IMR-90 (cell line): ENCODE measurements at regions not wholly inside any gene's neighbourhood (a gene's known extent, or its start where the extent isn't known, plus 50 kb on each side); places are given as distances from the start of the nearest gene placed in this dataset.

Experiments
- ATAC-seq: fragments of 200-7000 bp; cut with Tn5 transposase; 2 replicates; pipeline ENCODE4 v1.9.1; 2020; ENCODE audit warnings: low read depth, mild to moderate bottlenecking, moderate library complexity
- BruUV-seq: library from RNA; stranded (reverse); fragments of 400-500 nt; replicated peaks from 2 replicates; lab custom pipeline; 2021; lab: Mats Ljungman, UMichigan
- CTCF ChIA-PET: fragments of 300-600 bp; formaldehyde crosslinking; extraction: SDS; loops from one replicate; lab custom pipeline; 2021; ENCODE audit warnings: antibody characterized with exemption; lab: Yijun Ruan, JAX
- POLR2A ChIA-PET: fragments of 300-600 bp; sonication (Branson Sonifier 250); formaldehyde crosslinking; loops from one replicate; lab custom pipeline; 2022; ENCODE audit warnings: antibody characterized with exemption; ENCODE audit not compliant: unreplicated experiment; lab: Charles Lee
- DNase-seq: peaks from one replicate; pipeline ENCODE4 v3.0.0; 2013
- H2AFZ ChIP-seq: replicated peaks from 2 replicates; pipeline ENCODE3; 2013; ENCODE audit warnings: low read length, mild to moderate bottlenecking; ENCODE audit not compliant: poor library complexity
- H2AK5ac ChIP-seq: 2 replicates; pipeline ENCODE4 v1.6.1; 2013; ENCODE audit warnings: low read depth, low read length, inconsistent platforms
- H2AK9ac ChIP-seq: replicated peaks from 2 replicates; pipeline ENCODE3; 2013; ENCODE audit warnings: mild to moderate bottlenecking, low read depth, low read length, moderate library complexity; ENCODE audit not compliant: poor library complexity
- H2BK120ac ChIP-seq: 2 replicates; pipeline ENCODE4 v1.6.1; 2013; ENCODE audit warnings: low read depth, low read length, inconsistent platforms
- H2BK15ac ChIP-seq: 3 replicates; pipeline ENCODE4 v1.6.1; 2013; ENCODE audit warnings: low read depth, low read length, inconsistent platforms
- H2BK20ac ChIP-seq: 2 replicates; pipeline ENCODE4 v1.6.1; 2013; ENCODE audit warnings: low read depth, mild to moderate bottlenecking, inconsistent platforms, low read length, moderate library complexity
- H2BK5ac ChIP-seq: 2 replicates; pipeline ENCODE4 v1.6.1; 2013; ENCODE audit warnings: mild to moderate bottlenecking, low read depth, low read length, inconsistent platforms; ENCODE audit not compliant: poor library complexity, severe bottlenecking
- H3K14ac ChIP-seq: replicated peaks from 2 replicates; pipeline ENCODE4 v1.6.1; 2013; ENCODE audit warnings: low read depth, low read length, inconsistent platforms
- H3K18ac ChIP-seq: 2 replicates; pipeline ENCODE4 v1.6.1; 2013; ENCODE audit warnings: low read depth, low read length, control low read depth
- H3K23ac ChIP-seq: 2 replicates; pipeline ENCODE4 v1.6.1; 2013; ENCODE audit warnings: low read depth, low read length, inconsistent platforms
- H3K27ac ChIP-seq: 2 replicates; pipeline ENCODE4 v1.5.1; 2013; ENCODE audit warnings: mild to moderate bottlenecking, control low read depth, low read length; ENCODE audit not compliant: insufficient read depth
- H3K27me3 ChIP-seq: 2 replicates; pipeline ENCODE4 v1.6.1; 2013; ENCODE audit warnings: low read length; ENCODE audit not compliant: control insufficient read depth, insufficient read depth
- H3K36me3 ChIP-seq: 2 replicates; pipeline ENCODE4 v1.6.1; 2013; ENCODE audit warnings: low read length, mixed read lengths; ENCODE audit not compliant: control insufficient read depth, insufficient read depth
- H3K4ac ChIP-seq: 2 replicates; pipeline ENCODE4 v1.6.1; 2013; ENCODE audit warnings: low read depth, low read length, inconsistent platforms
- H3K4me1 ChIP-seq: 2 replicates; pipeline ENCODE4 v1.6.1; 2013; ENCODE audit warnings: low read length, mixed read lengths; ENCODE audit not compliant: control insufficient read depth, insufficient read depth
- H3K4me2 ChIP-seq: 2 replicates; pipeline ENCODE4 v1.6.1; 2013; ENCODE audit warnings: low read depth, mild to moderate bottlenecking, control low read depth, low read length, moderate library complexity
- H3K4me3 ChIP-seq: 2 replicates; pipeline ENCODE4 v1.5.1; 2013; ENCODE audit warnings: low read depth, mild to moderate bottlenecking, control low read depth, low read length, moderate library complexity; ENCODE audit not compliant: insufficient read depth
- H3K56ac ChIP-seq: 2 replicates; pipeline ENCODE4 v1.6.1; 2013; ENCODE audit warnings: low read length, inconsistent platforms; ENCODE audit not compliant: insufficient read depth; ENCODE audit errors: extremely low read depth
- H3K79me1 ChIP-seq, 2 experiments: 2 replicates each; pipeline ENCODE4 v1.6.1; 2013; ENCODE audit warnings: low read length in 2 of 2, inconsistent platforms in 1 of 2, low read depth in 1 of 2
- H3K9ac ChIP-seq: 2 replicates; pipeline ENCODE4 v1.6.1; 2013; ENCODE audit warnings: low read depth, low read length, control low read depth
- H3K9me1 ChIP-seq: 2 replicates; pipeline ENCODE4 v1.6.1; 2013; ENCODE audit warnings: low read length, inconsistent platforms; ENCODE audit not compliant: insufficient read depth
- H3K9me3 ChIP-seq: 2 replicates; pipeline ENCODE4 v1.6.1; 2013; ENCODE audit warnings: low read length; ENCODE audit not compliant: control insufficient read depth, insufficient read depth
- H4K20me1 ChIP-seq: 2 replicates; pipeline ENCODE4 v1.6.1; 2013; ENCODE audit warnings: low read length, inconsistent platforms; ENCODE audit not compliant: insufficient read depth
- H4K5ac ChIP-seq: 2 replicates; pipeline ENCODE4 v1.6.1; 2013; ENCODE audit warnings: mild to moderate bottlenecking, low read depth, low read length, control low read depth
- H4K8ac ChIP-seq, 2 experiments: 2 replicates each; pipeline ENCODE4 v1.6.1; 2013; ENCODE audit warnings: low read depth in 2 of 2, low read length in 2 of 2, control low read depth in 1 of 2, inconsistent platforms in 1 of 2
- H4K91ac ChIP-seq: 2 replicates; pipeline ENCODE4 v1.6.1; 2013; ENCODE audit warnings: low read depth, low read length, inconsistent platforms; ENCODE audit not compliant: insufficient read depth
- BHLHE40 ChIP-seq: fragments of 150-350 bp; IDR thresholded peaks from 2 replicates; pipeline ENCODE4 v1.6.1; 2016; ENCODE audit warnings: mild to moderate bottlenecking, low read depth, low read length
- CEBPB ChIP-seq: IDR thresholded peaks from 2 replicates; pipeline ENCODE4 v1.6.1; 2012; ENCODE audit warnings: low read depth, low read length, improper control_type of control experiment
- CHD1 ChIP-seq: IDR thresholded peaks from 2 replicates; pipeline ENCODE4 v1.6.1; 2012; ENCODE audit warnings: low read depth, low read length, improper control_type of control experiment
- ELK1 ChIP-seq: fragments of 150-350 bp; IDR thresholded peaks from 2 replicates; pipeline ENCODE4 v1.6.1; 2016; ENCODE audit warnings: low read depth, mild to moderate bottlenecking, low read length, moderate library complexity, borderline replicate concordance
- FOS ChIP-seq: fragments of 150-350 bp; IDR thresholded peaks from 2 replicates; pipeline ENCODE4 v1.6.1; 2016; ENCODE audit warnings: low read depth, low read length
- MAFK ChIP-seq: IDR thresholded peaks from 2 replicates; pipeline ENCODE4 v1.6.1; 2012; ENCODE audit warnings: low read depth, low read length, improper control_type of control experiment
- MAZ ChIP-seq: IDR thresholded peaks from 2 replicates; pipeline ENCODE4 v1.6.1; 2012; ENCODE audit warnings: low read depth, mild to moderate bottlenecking, low read length, improper control_type of control experiment, moderate library complexity, borderline replicate concordance
- MXI1 ChIP-seq: IDR thresholded peaks from 2 replicates; pipeline ENCODE4 v1.6.1; 2012; ENCODE audit warnings: low read depth, mild to moderate bottlenecking, low read length, moderate library complexity, borderline replicate concordance
- NFE2L2 ChIP-seq: fragments of 150-350 bp; IDR thresholded peaks from 2 replicates; pipeline ENCODE4 v1.6.1; 2016; ENCODE audit warnings: low read depth, mild to moderate bottlenecking, low read length
- POLR2A ChIP-seq: IDR thresholded peaks from 2 replicates; pipeline ENCODE4 v1.6.1; 2012; ENCODE audit warnings: mild to moderate bottlenecking, low read depth, low read length
- RAD21 ChIP-seq: IDR thresholded peaks from 2 replicates; pipeline ENCODE4 v1.6.1; 2012; ENCODE audit warnings: low read length, improper control_type of control experiment
- RCOR1 ChIP-seq: IDR thresholded peaks from 2 replicates; pipeline ENCODE4 v1.6.1; 2012; ENCODE audit warnings: mild to moderate bottlenecking, low read length, improper control_type of control experiment; ENCODE audit not compliant: insufficient replicate concordance
- RFX5 ChIP-seq: IDR thresholded peaks from 2 replicates; pipeline ENCODE4 v1.8.0; 2012; ENCODE audit warnings: low read depth, mild to moderate bottlenecking, low read length, moderate library complexity
- SMC3 ChIP-seq: fragments of 150-350 bp; IDR thresholded peaks from 2 replicates; pipeline ENCODE4 v1.6.1; 2016; ENCODE audit warnings: low read depth, mild to moderate bottlenecking, antibody characterized with exemption, low read length, moderate library complexity
- USF2 ChIP-seq: fragments of 150-350 bp; IDR thresholded peaks from 2 replicates; pipeline ENCODE4 v1.6.1; 2017; ENCODE audit warnings: mild to moderate bottlenecking, antibody characterized with exemption, low read length, low read depth
- WGBS, 2 experiments: methylation state at CpG; one replicate each; pipeline versions ENCODE4 v1.1.5 to v1.1.7; 2013; ENCODE audit warnings: missing lambda C conversion rate in 2 of 2; ENCODE audit not compliant: insufficient read length in 1 of 2; ENCODE audit errors: extremely low coverage in 2 of 2; 5-methylcytosine and 5-hydroxymethylcytosine counted together
- dilution Hi-C: fragments of 300-500 bp; cut with HindIII; formaldehyde crosslinking; loops from one replicate; pipeline ENCODE4 v1.14.3; 2018; ENCODE audit warnings: low sequenced_read_pairs; ENCODE audit not compliant: unreplicated experiment
- in situ Hi-C: fragments of 300-500 bp; cut with MboI; formaldehyde crosslinking; loops from 3 replicates; pipeline ENCODE4 v1.14.3; 2019; ENCODE audit warnings: low sequenced_read_pairs, inconsistent platforms, mixed read lengths
- intact Hi-C: fragments of 100-400 bp; cut with micrococcal nuclease; formaldehyde crosslinking; loops from 2 replicates; pipeline ENCODE4 v1.10.0; 2022
- TF ChIP-seq, protein P1 (sequence below): conservative IDR thresholded peaks from 2 replicates; pipeline ENCODE4 v1.5.1; 2012; ENCODE audit warnings: mild to moderate bottlenecking, low read depth, low read length, improper control_type of control experiment

- Histone ChIP-seq H3K56ac (no peak overlapping the region), H2AK5ac (no peak overlapping the region), H3K18ac (no peak overlapping the region), H4K20me1 (no peaks in the 10 kb centered on the region), H2BK20ac (no peak overlapping the region), H3K4me2 (no peak overlapping the region), H4K91ac (no peak overlapping the region), H3K27ac (no peak overlapping the region), H3K9ac (no peak overlapping the region), H3K4ac (no peak overlapping the region), H2BK5ac (no peak overlapping the region), H3K9me1 (no peaks in the 10 kb centered on the region), H3K23ac (no peak overlapping the region), H2BK15ac (no peak overlapping the region), H2AK9ac (no peak overlapping the region), H2BK120ac (no peak overlapping the region), H3K9me3 (no peaks in the 10 kb centered on the region), H4K8ac (no peak overlapping the region), H3K36me3 (no peaks in the 10 kb centered on the region), H3K4me1 (peaks cover 1% of the 10 kb centered on the region; the same call in 1 of the 2 replicates), H3K79me1 (no peaks in the 10 kb centered on the region), H2AFZ (no peak overlapping the region), H3K4me3 (no peak overlapping the region), H3K14ac (no peak overlapping the region), H3K27me3 (peaks cover 2% of the 10 kb centered on the region; the same call in 1 of the 2 replicates), H4K5ac (no peak overlapping the region)
- in situ Hi-C loops (no loop called here), dilution Hi-C loops (no loop called here), intact Hi-C loops (no loop called here)
- DNase-seq, result no peak
- ChIA-PET POLR2A (no interaction called here), CTCF (interaction anchor here (1.6 kb wide), 1 partner anchor 18 kb away, joined by 3 read pairs; no protein-coding TSS in a partner anchor)
- WGBS, 2 experiments, result no CpG with 5 or more reads among the region's 2 CpGs
- TF ChIP-seq BHLHE40 (no peak), SMC3 (no peak), CHD1 (no peak), POLR2A (no peak), MAFK (no peak), CEBPB (no peak), FOS (no peak), MXI1 (no peak), ELK1 (no peak), RCOR1 (no peak), RFX5 (no peak), MAZ (no peak), USF2 (no peak), RAD21 (no peak), NFE2L2 (no peak)
- TF ChIP-seq, protein P1, sequence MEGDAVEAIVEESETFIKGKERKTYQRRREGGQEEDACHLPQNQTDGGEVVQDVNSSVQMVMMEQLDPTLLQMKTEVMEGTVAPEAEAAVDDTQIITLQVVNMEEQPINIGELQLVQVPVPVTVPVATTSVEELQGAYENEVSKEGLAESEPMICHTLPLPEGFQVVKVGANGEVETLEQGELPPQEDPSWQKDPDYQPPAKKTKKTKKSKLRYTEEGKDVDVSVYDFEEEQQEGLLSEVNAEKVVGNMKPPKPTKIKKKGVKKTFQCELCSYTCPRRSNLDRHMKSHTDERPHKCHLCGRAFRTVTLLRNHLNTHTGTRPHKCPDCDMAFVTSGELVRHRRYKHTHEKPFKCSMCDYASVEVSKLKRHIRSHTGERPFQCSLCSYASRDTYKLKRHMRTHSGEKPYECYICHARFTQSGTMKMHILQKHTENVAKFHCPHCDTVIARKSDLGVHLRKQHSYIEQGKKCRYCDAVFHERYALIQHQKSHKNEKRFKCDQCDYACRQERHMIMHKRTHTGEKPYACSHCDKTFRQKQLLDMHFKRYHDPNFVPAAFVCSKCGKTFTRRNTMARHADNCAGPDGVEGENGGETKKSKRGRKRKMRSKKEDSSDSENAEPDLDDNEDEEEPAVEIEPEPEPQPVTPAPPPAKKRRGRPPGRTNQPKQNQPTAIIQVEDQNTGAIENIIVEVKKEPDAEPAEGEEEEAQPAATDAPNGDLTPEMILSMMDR, result no peak
- no TSS peak for BruUV-seq
- ATAC-seq, result no peak
Measured at GRCh38 chr12:5295996-5296395, 135.9 kb upstream of the NTF3 start.
